SW480 (cell line): ENCODE measurements at regions not wholly inside any gene's neighbourhood (a gene's known extent, or its start where the extent isn't known, plus 50 kb on each side); places are given as distances from the start of the nearest gene placed in this dataset.
A peak's percentile ranks its signal among the peaks of the same experiment; 100 is the strongest.
"Not testable (repeated sequence)": the region's sequence is repeated elsewhere in the genome, so short reads cannot be mapped to it uniquely, and the experiment has no call there.

ENCODE experiments used
- DNase-seq: peaks from one replicate; pipeline ENCODE4 v3.0.0-alpha.2; 2016; ENCODE audit warnings: low spot score

- DNase-seq = no peak
Observed at GRCh38 chr7:24434972-24435371, 138.3 kb upstream of the PALS2 start.

- no peak for DNase-seq
Observed at GRCh38 chr7:24436131-24436920, 136.9 kb upstream of the PALS2 start.

GRCh38 chr7:24438232-24438631, 135.0 kb upstream of the PALS2 start:
- no peak for DNase-seq

- DNase-seq = not testable (repeated sequence)
Observed at GRCh38 chr7:24439104-24439503, 134.1 kb upstream of the PALS2 start.

GRCh38 chr7:24440892-24441291, 132.4 kb upstream of the PALS2 start:
- DNase-seq = no peak

- no peak for DNase-seq
Observed at GRCh38 chr7:24441314-24442027, 131.8 kb upstream of the PALS2 start.

GRCh38 chr7:24442170-24442777, 131.0 kb upstream of the PALS2 start:
- DNase-seq = no peak

- DNase-seq = no peak
Observed at GRCh38 chr7:24444666-24445440, 128.4 kb upstream of the PALS2 start.

GRCh38 chr7:24448038-24448437, 125.2 kb upstream of the PALS2 start:
- DNase-seq = no peak

- not testable (repeated sequence) for DNase-seq
Observed at GRCh38 chr7:24449416-24449815, 123.8 kb upstream of the PALS2 start.

GRCh38 chr7:24455813-24456525, 117.3 kb upstream of the PALS2 start:
- no peak for DNase-seq

- peak; percentile 26 for DNase-seq
Observed at GRCh38 chr7:24456526-24457218, 116.6 kb upstream of the PALS2 start.

GRCh38 chr7:24457219-24457558, 116.1 kb upstream of the PALS2 start:
- DNase-seq = no peak

- no peak for DNase-seq
Observed at GRCh38 chr7:24462117-24462516, 111.1 kb upstream of the PALS2 start.

GRCh38 chr7:24462984-24463383, 110.3 kb upstream of the PALS2 start:
- no peak for DNase-seq

GRCh38 chr7:24463474-24463873, 109.8 kb upstream of the PALS2 start:
- DNase-seq = no peak

GRCh38 chr7:24464861-24465260, 108.4 kb upstream of the PALS2 start:
- no peak for DNase-seq

- no peak for DNase-seq
Observed at GRCh38 chr7:24466168-24466768, 107.0 kb upstream of the PALS2 start.

- DNase-seq = no peak
Observed at GRCh38 chr7:24469118-24469517, 104.1 kb upstream of the PALS2 start.

- DNase-seq = no peak
Observed at GRCh38 chr7:24472093-24472492, 101.2 kb upstream of the PALS2 start.
